Activated CD8-positive, alpha-beta memory T cell treated with anti-CD3 and anti-CD28 coated beads, Interleukin-2, amount 50 U/mL, for 24 hours (primary cell): ENCODE measurements at regions not wholly inside any gene's neighbourhood (a gene's known extent, or its start where the extent isn't known, plus 50 kb on each side); places are given as distances from the start of the nearest gene placed in this dataset.
"Not testable (repeated sequence)": the region's sequence is repeated elsewhere in the genome, so short reads cannot be mapped to it uniquely, and the experiment has no call there.

Experiments used
- DNase-seq: peaks from one replicate; pipeline ENCODE4 v3.0.0-alpha.2; 2020; ENCODE audit errors: extremely low read depth

DNA sequence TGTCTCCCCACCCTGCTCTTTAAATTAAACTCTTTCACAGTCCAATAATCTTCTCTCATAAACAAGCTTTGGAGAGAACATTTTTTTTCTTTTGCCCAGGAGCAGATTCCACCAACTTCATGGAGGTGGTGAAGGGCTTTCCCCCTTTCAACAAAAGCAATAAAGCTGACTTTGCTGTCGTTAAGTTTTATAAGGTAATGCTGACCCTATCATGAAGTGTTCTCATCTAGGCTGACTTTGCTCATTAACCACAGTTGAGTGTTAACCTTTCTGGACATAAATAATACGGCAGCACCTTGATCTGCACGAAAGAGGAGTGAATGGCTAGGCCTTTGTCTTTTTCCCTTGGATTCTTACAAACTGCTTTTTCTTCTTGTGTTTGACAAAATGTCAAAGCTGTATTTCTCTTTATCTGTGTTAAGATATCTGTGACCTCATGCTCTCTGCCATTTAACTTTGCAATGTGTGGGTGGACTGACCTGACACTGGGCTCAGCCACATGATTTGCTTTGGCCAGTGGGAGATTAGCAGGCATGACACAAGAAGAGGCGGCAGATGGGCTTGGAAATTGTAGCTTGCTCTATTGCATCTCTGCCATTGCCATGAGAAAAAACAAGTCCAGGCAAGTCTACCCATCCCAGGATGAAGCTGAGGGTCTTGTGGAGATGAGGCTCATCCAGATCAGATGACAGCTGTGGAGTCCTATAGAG, 470.9 kb upstream of the CCDC196 start:
- no peak for DNase-seq

DNA sequence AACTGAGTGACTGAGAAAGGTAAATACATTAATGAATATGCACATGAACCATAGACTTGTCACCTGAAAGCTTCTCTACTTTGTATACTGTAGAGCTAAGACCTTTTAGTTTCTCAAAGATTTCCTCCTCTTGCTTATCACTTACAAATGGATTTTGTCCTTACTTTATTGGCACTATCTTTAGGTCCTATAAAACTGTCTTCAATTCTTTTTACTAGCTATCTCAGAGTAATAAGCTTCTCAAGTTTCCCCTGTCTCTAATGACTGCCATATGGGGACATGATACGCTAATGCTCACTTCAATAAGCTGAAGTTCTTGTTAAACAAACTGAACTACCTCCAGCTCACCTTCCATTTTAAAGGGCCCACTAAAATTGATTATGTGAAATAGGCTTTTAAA, 468.2 kb upstream of the CCDC196 start:
- DNase-seq, result no peak

DNA sequence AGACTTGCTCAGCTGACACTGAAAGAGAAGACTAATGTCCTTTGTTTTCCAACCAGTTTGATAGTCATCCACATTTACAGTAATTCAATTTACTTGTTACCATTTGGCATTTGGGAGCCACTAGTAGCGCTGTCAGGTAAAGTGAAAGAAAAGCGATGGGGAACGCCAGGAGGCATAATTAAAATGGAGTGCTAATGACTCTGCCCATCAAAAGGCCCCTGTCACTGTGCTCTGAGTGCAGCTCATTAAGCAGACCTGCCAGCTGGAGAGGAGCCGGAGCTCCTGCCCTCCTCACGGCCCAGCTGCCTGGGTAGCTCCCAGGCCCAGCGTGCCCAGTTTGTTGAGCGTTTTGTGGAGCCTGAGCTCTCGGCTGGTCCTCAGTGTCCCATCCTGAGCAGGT, 463.6 kb upstream of the CCDC196 start:
- no peak for DNase-seq

DNA sequence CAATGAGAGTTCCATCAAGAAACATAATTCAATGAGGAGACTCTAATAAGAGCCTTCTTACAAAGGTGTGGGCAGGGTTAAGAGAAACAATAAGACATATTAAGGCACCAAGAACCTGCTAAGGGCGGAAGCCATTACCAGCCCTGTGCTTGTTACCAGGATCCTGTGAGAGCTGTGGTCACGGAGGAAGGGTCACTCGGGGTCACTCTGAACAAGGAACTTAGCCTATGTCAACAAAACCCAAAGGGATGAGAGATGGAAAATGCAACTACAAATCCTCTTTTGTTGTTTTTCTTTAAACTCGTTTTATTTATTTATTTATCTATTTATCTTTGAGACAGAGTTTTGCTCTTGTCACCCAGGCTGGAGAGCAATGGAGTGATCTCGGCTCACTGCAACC, 460.4 kb upstream of the CCDC196 start:
- DNase-seq, result no peak

DNA sequence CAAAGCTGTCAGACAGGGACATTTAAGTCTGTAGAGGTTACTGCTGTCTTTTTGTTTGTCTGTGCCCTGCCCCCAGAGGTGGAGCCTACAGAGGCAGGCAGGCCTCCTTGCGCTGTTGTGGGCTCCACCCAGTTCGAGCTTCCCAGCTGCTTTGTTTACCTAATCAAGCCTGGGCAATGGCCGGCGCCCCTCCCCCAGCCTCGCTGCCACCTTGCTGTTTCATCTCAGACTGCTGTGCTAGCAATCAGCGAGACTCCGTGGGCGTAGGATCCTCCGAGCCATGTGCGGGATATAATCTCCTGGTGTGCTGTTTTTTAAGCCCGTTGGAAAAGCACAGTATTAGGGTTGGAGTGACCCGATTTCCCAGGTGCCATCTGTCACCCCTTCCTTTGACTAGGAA, 454.2 kb upstream of the CCDC196 start:
- not testable (repeated sequence) for DNase-seq

DNA sequence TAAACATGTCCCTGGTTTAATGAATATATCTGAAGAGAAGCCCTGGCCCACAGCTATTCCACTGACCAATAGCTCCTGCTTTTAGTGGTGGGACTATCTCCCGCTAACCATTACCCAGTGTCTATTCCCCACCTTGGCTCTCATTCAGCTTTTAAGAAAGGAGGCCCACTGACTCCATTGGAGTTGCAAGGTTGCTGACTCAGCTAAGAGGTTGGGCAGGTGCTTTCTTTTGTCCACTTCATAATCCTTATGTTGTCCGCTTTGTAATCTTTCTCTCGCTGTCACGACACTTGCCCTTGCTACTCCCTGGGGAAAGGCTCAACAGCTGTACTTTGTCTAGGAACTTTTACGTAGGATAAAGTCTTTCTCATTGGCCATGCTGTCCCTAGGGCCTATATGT, 453.4 kb upstream of the CCDC196 start:
- no peak for DNase-seq

DNA sequence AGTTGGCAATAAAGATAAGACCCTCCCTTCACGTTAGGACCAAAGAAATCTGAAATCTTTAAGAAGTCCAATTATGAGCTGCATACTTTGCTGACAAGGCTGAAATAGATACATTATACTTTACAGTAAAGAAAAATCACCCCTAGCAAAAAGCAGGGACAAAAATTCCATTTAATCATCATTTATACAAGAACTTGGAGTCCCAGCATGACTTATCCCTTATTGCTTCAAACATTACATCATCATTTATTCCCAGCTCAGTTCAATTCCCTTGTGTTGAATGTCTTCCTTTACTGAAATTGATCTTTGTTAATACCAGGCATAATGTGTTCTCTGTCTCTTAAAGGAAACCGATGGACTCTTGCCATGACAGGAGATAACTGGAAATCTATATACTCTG, 449.6 kb upstream of the CCDC196 start:
- DNase-seq, result no peak

DNA sequence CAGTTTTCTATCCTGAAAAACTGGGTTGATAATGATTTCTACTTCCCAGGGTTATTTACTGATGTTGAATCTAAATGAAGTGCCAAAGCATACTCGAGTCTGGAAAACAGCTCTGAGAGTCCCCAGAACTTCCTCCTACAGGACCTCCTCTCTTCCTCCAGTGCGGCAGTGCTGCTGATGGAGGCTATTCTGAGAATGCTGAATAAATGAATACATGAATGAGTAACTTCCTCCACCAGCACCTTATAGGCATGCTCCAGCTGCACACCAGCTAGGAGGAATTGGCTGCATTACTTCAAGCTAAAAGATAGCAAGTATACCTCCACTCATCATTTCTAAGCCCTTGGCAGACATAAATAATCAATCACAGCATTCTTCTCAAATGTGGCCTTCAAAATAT, 448.8 kb upstream of the CCDC196 start:
- DNase-seq, result no peak

DNA sequence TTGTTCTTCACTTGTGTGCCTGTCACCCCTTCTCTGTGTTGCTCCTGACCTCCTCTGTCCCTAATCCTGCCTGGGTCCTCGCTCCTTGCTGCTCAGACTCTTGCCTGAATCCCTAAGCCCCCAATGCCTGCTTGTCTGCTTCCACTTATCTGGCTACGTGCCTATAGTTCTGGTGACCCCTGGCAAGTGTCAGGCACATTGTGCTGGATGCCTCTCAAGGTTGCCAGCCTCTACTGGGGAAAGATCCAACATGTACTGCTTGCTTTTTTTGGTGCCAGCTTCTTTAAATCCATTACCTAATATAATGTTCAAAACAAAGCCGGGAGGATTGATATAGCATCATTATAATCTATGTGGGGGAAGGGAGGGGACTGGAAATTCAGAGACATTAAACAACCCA, 448.0 kb upstream of the CCDC196 start:
- DNase-seq, result no peak

DNA sequence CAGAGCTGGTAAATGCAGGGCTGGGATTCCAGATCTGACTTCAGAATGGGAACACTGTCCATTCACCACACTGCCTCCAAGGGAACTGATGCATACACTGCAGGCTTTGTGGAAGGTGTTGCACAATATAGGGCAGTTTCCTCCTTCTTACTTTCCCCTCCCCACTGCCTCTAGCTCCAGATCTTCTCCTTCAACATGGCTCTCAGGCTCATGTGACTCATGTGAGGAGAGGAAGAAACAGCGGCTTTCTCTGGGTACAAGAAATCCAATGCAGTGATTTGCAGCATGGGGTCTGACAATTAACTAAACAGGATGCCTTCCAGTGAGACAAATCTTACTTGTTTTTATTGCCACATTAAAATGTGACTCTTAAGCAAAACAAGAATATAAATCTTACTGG, 447.6 kb upstream of the CCDC196 start:
- no peak for DNase-seq

DNA sequence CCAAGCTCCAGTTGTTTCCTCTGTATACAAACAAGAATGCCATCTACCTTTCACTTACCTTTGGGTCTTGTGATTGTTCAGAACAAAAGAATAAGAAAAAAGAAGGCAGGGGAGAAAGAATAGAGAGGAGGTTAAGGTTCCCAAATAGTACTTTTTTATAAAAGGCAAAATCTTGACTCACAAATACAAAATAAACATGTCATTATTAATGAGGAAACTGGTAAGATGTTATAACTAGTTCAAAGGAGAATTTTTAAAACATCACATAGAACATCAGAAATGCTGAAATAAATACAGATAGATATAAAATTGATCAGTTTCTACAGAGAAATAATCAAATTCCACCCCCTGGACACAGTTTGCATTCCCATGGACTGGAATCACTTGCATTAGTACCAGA, 446.7 kb upstream of the CCDC196 start:
- DNase-seq, result no peak

DNA sequence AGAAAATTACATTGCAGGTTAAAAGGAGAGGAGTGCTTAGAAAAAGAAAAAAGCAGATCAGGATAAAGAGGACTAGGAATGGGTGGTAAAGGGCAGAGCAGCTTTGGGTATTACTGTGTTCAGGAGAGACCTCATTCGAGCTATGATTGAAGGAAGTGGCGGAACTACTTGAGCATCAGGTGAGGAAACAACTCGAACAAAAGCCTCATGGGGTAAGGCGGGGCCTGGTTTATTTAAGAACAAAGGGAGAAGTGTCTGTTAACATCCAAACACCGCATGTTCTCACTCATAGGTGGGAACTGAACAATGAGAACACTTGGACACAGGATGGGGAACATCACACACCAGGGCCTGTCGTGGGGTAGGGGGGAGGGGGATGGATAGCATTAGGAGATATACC, 444.6 kb upstream of the CCDC196 start:
- no peak for DNase-seq

DNA sequence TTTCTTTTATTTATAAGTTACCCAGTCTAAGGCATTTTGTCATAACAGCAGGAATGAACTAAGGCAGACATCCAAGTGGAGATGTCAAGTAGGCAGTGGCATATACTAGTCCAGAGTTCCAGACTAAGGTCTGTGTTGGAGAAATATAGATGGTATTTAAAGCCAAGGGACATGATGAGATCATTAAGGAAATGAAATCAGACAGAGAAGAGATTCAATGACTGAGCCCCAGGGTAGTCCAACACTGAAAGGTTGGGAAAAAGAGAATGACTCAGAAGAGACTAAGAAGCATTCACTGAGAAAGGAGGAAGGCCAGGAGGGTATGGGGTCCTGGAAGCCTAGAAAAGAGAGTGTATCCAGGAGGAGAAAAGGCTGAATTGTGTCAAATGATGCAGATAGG, 442.2 kb upstream of the CCDC196 start:
- DNase-seq, result no peak

DNA sequence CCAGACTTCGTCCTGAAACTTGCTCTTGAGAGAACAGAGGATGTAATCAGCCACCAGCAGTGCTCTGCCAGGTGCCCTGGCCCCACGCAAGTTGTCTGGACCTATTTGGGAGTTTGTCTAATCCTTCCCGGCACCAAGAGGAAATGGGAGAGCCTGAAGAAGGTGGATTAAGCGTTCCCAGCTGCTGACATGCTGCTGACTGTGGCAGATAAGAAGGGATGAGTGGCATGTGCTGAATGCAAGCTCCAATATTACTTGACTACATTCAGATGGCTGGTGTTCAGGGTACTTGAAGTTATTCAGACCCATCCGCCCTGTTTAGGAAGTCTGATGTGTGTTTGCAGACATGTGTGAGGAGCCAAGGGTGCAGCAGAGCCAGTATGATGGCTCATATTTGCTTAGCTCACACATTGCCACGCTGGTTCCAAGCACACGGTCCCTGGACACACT, 440.6 kb upstream of the CCDC196 start:
- no peak for DNase-seq

DNA sequence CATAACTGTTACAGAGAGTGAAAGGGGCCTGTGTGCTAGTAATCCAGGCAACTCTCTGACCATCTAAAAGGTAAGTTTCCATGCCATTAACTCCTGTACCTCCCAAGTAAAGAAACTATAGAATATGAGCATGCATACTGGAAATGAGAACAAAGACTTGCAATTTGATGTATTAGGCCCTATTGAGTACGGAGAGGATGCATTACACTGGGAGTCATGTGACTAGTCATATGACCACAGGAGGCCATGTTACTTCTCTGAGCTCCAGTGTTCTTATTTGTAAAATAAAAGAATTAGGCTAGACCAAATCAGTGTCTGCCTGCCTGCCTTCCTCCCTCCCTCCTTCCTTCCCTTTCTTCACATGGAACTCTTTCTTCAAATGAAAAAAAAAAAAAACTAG, 440.1 kb upstream of the CCDC196 start:
- no peak for DNase-seq

DNA sequence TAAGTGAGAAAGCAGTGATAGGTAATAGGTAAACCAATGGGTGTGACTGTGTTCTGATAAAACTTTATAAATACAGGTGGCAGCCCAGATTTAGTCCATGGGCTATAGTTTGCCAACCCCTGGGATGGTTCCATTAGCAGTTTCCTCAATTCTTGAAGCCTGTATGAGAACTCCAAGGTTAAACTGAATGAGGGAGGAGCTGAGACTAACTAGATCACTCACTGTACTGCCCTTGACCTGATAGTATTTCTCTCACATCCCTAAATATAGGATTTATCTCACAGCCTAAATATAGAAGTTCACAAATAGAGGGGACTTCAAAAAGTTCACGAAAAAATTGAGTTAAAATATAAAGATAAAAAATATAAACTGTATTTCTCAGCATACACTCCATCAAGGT, 439.6 kb upstream of the CCDC196 start:
- no peak for DNase-seq

DNA sequence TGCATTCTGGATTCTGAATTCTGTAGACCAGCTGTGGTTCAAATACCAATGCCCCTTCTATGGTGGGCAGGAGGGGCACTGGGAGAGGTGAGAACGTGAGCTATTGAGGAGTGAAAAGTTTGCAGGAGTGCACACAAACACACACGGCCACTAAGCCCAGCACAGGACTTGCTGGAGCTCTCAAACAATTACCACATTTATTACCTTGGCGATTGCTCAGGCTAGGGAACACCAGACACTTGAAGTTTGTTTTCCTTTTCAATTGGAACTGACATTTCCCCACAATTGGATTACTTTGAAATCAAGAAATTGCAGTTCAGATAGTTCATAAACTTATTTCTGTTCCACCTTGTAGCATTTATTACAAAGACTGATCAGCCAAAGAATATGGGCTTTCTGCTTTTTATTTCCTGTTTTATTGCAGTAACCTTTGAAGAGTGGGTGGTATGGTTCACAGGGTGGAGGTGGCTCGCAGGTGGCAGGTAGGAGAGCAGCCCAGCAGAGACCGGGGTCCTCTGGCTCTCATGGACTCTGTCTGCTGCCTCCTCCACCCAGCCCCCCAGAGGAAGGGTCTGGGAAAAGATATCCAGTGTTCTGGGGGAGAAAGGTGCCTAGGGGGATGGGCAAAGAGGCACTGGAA, 429.8 kb upstream of the CCDC196 start:
- DNase-seq, result no peak

DNA sequence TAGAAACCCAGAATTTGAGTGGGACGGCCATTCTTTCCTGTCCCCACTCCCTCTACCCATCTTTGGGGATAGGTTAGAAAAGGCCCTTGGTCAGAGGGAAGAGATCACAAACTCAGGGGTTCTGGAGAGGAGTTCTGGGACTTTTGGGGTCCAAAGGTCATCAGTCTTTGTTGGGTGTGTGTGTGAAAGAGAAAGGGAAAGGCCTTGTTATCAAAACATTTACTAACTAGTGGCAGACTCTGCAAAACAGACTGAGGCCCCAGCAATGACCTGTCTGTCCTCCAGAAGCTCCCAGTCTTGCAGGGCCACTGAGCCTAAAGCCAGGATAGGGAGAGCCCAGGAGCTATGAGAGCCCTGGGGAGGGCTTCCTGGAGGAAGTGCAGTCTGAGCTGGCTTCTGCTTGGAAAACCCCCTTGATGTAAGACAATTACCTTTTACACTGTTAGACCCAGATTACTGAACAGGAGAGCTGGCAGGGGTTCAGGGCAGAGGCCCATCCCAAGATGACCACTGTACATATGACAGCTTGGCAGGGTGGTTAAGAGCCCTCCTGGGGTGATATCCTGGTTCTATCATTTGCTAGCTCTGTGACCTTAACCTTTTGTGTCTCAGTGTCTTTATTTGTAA, 429.1 kb upstream of the CCDC196 start:
- no peak for DNase-seq

DNA sequence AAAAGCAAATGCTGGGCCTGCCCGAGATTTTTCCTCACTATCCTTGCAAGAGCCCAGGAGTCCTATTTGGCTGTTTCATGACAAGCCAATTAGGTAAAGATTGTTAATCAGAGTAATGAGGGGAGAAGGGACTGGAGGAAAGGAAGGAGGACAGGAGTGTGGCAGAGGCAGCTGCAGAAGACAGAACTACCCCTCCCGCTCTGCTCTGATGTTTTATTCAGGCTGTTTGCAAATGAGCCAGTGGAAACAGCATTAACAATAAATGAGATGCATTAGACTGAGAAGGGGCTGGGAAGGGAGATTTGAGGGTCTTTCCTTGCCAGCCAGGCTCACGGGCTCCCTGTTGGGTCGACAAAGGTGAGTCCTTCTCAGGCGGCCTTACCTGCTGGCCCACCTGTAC, 421.0 kb upstream of the CCDC196 start:
- no peak for DNase-seq

DNA sequence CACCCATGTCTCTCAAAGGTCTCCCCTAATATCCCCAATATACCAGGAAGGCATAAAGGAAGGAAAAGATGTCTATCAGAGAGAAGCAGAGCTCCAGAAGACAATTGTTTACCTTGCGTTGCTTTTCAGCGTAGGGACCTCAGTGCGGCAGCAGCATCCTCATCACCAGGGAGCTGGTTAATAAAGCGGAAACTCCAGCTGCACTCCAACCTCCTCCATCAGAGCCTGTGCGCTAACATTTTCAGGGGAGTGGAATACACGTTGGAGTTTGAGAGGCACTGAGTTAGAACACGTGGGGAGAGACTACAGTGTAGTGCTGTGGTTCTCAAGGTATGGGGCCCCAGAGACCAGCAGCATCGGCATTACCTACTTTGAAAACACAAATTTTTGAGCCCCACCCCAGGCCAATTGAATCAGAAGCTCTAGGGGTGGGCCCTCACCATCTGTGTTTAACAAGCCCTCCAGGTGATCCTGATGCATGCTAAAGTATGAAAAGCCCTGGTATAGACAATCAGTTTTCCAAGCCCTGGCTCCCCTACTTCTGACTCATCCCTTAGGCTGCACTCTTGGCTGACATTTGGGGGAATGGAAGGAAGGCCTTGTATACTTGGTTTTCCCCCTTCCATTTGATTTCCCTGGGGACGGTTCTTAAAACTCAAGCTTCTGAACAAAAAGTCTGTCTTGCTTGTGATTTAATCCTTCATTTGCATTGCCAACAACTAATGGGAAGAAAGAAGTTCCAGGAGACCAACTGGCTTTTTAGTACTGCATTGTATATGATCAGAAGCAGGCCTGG, 419.0 kb upstream of the CCDC196 start:
- no peak for DNase-seq

DNA sequence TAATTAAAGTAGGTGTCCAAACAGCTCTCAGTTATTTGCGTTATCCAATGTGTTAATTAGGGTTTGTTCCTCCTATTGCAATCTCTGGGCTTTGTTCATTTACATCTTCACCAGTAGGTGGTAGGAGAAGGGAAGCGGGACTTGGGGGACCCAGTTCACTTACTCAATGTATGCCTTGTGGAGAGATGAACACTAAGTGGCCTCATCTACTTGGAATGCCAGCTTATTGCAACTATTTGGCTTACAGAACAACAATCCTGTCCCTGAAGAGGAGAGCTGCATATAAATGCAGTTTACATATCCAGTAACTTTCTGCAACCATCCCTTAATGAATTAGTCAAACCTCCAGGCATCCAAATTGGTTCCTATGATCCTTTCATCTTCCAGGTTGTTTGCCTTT, 417.1 kb upstream of the CCDC196 start:
- no peak for DNase-seq

DNA sequence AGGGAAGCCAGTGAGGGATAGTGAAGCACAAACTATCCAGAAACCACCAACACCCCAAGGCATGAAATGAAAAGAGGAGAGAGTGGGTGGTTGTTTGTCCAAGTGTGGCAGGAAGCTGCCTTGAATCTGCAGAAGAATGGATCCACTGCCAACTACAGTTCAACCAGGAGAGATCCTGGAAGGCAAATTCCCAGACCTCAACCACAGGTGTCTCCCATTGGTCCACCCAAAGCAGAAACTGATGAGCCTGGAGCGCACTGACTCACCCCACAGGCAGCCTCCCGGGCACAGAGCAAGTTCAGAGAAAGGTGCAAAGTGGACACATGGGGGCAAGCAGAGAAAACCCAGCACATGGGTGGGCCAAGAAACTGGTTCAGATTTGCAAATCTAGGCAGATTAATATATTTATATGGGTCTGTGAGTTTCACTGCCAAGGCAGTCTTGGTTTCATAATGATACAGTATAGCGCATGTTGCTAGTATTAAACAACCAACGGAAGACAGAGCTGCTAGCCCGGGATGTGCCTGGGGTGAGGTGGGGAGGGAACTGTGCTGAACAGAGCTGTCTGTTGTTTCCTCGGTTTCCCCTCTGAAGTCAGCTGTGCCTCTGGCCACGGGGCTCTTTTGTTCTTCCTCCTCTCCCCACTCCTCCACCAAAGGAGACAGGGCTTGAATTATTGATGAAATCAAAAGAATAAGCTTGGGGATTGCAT, 416.2 kb upstream of the CCDC196 start:
- no peak for DNase-seq
